ENCODE measurements at regions not wholly inside any gene's neighbourhood (a gene's known extent, or its start where the extent isn't known, plus 50 kb on each side); places are given as distances from the start of the nearest gene placed in this dataset.

DNA sequence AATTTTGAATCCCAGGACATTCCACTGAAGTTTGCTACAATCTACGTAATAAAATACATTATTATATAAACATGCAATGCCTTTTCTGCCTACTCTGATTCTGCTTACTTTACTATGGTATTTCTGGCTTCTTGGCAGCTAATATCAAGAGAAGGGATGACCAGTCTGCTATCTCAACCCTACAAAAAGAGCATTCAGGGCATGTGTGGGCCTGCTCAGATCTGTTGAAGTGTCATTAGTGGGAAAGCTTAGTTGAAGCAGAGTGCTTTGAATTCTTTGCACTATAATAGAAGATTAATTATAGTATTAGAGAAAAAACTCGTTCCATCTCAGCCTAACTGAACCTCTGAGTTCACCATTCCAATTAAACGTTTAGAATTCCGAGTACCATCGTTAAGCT is 339.5 kb upstream of the ISL1 start:
- WGBS: 100% methylated on average over 1 of the region's 5 CpGs
- Histone ChIP-seq H3K4me1 (ENCODE audit: insufficient read depth, low read length) (no peaks in the 10 kb centered on the region; the same call in 1 of the 2 replicates), H3K27me3 (ENCODE audit: insufficient read depth, low read length) (no peaks in the 10 kb centered on the region), H3K36me3 (ENCODE audit: insufficient read depth, low read length) (no peaks in the 10 kb centered on the region), H3K9me3 (ENCODE audit: insufficient read depth, low read depth, low read length) (no peaks in the 10 kb centered on the region), H3K9ac (ENCODE audit: low read depth, low read length) (no peak overlapping the region), H3K27ac (ENCODE audit: low read depth, low read length) (no peak overlapping the region), H3K4me3 (ENCODE audit: low read length) (no peak overlapping the region)

DNA sequence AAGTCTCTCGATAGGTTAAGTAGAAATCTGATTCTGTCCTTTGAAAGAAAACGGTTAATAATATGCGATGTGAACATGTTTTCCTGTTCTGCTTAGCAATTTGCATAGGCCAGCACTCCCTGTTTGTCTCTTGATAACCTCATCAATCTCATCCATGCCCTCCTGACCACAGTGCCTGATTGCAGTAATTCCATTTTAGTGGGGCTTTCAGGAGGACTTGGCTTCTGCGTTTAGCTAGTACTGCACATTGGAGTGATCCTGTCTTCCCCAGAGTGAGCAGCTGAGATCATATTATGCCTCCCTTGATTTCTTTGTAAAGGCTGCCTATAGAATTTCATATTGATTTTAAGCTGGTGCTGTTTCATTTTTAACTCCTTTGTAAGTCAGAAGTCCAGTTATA is 335.9 kb upstream of the ISL1 start:
- WGBS: 97% methylated on average over 4 of the region's 4 CpGs
- no peak overlapping the region for H3K27ac ChIP-seq (ENCODE audit: low read depth, low read length)
- H3K27me3 ChIP-seq (ENCODE audit: insufficient read depth, low read length): no peaks in the 10 kb centered on the region
- no peaks in the 10 kb centered on the region for H3K36me3 ChIP-seq (ENCODE audit: insufficient read depth, low read length)
- H3K4me1 ChIP-seq (ENCODE audit: insufficient read depth, low read length): no peaks in the 10 kb centered on the region
- no peak overlapping the region for H3K4me3 ChIP-seq (ENCODE audit: low read length)
- no peaks in the 10 kb centered on the region for H3K9me3 ChIP-seq (ENCODE audit: insufficient read depth, low read depth, low read length)
- no peak overlapping the region for H3K9ac ChIP-seq (ENCODE audit: low read depth, low read length)

DNA sequence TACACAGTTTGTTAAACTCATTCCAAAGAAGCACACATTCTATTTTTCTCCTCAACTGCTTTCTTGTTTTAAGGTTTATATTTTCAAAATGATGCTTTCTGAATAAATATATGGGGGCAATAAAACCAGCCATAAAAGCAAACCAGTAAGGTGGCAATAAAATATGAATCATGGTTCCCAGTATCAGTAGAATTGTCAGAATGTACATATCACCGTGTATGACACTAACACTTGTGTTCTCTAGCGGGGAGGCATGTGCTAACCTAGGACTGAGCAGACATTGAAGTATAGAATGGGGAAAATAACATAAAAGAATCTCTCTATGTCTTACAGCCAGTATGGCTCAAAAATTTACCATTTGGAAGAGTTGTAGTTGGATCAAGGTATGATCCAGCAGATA is 329.9 kb upstream of the ISL1 start:
- Histone ChIP-seq H3K27ac (ENCODE audit: low read depth, low read length) (no peak overlapping the region), H3K4me1 (ENCODE audit: insufficient read depth, low read length) (no peaks in the 10 kb centered on the region), H3K9ac (ENCODE audit: low read depth, low read length) (no peak overlapping the region), H3K27me3 (ENCODE audit: insufficient read depth, low read length) (no peaks in the 10 kb centered on the region), H3K9me3 (ENCODE audit: insufficient read depth, low read depth, low read length) (no peaks in the 10 kb centered on the region), H3K36me3 (ENCODE audit: insufficient read depth, low read length) (no peaks in the 10 kb centered on the region), H3K4me3 (ENCODE audit: low read length) (no peak overlapping the region)
- WGBS: 90% methylated on average over 2 of the region's 2 CpGs

DNA sequence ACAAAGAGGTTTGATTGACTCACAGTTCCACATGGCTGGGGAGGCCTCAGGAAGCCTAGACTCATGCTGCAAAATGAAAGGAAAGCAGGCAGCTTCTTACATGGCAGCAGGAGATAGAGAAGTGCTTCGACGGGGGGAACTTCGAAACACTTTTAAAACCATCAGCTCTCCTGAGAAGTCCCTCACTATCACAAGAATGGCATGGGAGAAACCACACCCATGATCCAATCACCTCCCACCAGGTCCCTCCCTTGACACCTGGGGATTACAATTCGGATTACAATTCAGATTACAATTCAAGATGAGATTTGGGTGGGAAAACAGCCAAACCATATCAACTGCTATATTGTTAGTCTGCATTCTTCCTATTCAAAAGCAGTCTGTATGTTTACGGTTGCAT is 322.3 kb upstream of the ISL1 start:
- peaks cover 4% of the 10 kb centered on the region; the same call in 1 of the 2 replicates for H3K9me3 ChIP-seq (ENCODE audit: insufficient read depth, low read depth, low read length)
- no peaks in the 10 kb centered on the region for H3K36me3 ChIP-seq (ENCODE audit: insufficient read depth, low read length)
- peaks cover 4% of the 10 kb centered on the region; the same call in 1 of the 2 replicates for H3K4me1 ChIP-seq (ENCODE audit: insufficient read depth, low read length)
- 74% methylated on average over 4 of the region's 5 CpGs for WGBS
- H3K27ac ChIP-seq (ENCODE audit: low read depth, low read length): no peak overlapping the region
- no peak overlapping the region for H3K9ac ChIP-seq (ENCODE audit: low read depth, low read length)
- H3K27me3 ChIP-seq (ENCODE audit: insufficient read depth, low read length): no peaks in the 10 kb centered on the region
- H3K4me3 ChIP-seq (ENCODE audit: low read length): no peak overlapping the region

DNA sequence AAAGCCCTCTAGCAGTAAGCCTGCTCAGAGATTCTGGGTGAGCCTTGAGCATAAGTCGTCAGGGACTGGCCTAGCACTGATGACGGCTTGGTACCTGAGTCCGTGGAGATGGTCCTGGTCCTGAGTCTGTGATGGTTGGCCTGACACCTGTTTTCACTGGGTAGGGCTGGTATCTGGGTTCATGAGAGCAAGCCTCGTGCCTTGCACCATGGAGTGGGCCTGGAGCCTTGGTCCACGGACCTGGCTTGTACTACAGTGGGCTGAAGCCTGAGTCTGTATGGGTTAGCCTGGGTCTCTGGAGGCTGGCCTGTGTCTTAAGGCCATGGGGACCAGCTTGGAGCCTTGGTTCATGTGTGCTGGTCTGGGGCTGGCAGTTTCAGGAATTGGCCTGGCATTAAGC is 310.3 kb upstream of the ISL1 start:
- Histone ChIP-seq H3K4me3 (ENCODE audit: low read length) (no peak overlapping the region), H3K9ac (ENCODE audit: low read depth, low read length) (no peak overlapping the region), H3K27me3 (ENCODE audit: insufficient read depth, low read length) (no peaks in the 10 kb centered on the region), H3K36me3 (ENCODE audit: insufficient read depth, low read length) (no peaks in the 10 kb centered on the region), H3K4me1 (ENCODE audit: insufficient read depth, low read length) (no peaks in the 10 kb centered on the region), H3K9me3 (ENCODE audit: insufficient read depth, low read depth, low read length) (peaks cover 9% of the 10 kb centered on the region; the same call in 1 of the 2 replicates), H3K27ac (ENCODE audit: low read depth, low read length) (no peak overlapping the region)
- WGBS: 92% methylated on average over 5 of the region's 5 CpGs

DNA sequence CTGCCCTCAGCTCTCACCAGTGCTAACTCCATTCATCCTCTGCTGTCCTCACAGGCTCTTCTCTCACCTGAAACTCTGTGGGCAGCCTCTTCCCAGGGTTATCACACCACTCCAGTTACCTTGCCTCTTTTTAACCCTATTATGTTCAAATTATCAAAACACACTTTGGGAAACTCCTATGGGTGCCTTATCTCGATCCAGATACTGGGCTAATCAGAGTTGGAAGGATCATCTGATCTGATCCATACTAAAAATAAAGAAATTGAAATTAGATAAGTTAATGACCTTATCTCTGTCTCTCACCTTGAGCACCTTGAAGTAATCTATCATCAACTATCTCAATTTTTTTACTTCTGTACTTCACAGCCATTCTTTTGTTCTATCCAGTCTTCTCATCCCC is 300.5 kb upstream of the ISL1 start:
- 86% methylated on average over 1 of the region's 1 CpG for WGBS
- Histone ChIP-seq H3K36me3 (ENCODE audit: insufficient read depth, low read length) (no peaks in the 10 kb centered on the region), H3K4me1 (ENCODE audit: insufficient read depth, low read length) (no peaks in the 10 kb centered on the region), H3K27me3 (ENCODE audit: insufficient read depth, low read length) (no peaks in the 10 kb centered on the region), H3K9ac (ENCODE audit: low read depth, low read length) (no peak overlapping the region), H3K27ac (ENCODE audit: low read depth, low read length) (no peak overlapping the region), H3K4me3 (ENCODE audit: low read length) (no peak overlapping the region), H3K9me3 (ENCODE audit: insufficient read depth, low read depth, low read length) (no peaks in the 10 kb centered on the region)

DNA sequence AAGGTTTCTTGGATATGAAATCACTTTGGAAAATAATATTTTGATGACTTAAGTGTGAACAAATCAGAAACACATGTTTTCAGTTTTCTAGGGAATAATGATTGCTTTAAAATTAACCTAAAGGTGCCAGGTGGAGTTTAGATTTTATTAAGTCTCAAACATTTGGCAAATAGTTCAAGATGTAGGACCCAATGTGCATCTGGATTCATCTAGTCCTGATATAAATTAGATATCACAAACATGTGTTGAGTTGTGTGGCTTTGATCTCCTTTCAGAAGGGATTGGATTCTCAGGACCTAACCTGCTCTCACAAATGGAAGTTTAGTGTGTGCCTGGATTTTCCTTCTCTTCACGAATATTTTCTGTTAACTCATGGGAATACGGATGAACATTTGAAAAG is 291.4 kb upstream of the ISL1 start:
- no peaks in the 10 kb centered on the region; the same call in 1 of the 2 replicates for H3K27me3 ChIP-seq (ENCODE audit: insufficient read depth, low read length)
- H3K27ac ChIP-seq (ENCODE audit: low read depth, low read length): no peak overlapping the region
- no peak overlapping the region for H3K9ac ChIP-seq (ENCODE audit: low read depth, low read length)
- no peak overlapping the region for H3K4me3 ChIP-seq (ENCODE audit: low read length)
- no peaks in the 10 kb centered on the region for H3K36me3 ChIP-seq (ENCODE audit: insufficient read depth, low read length)
- 78% methylated on average over 1 of the region's 2 CpGs for WGBS
- no peaks in the 10 kb centered on the region for H3K9me3 ChIP-seq (ENCODE audit: insufficient read depth, low read depth, low read length)
- no peaks in the 10 kb centered on the region for H3K4me1 ChIP-seq (ENCODE audit: insufficient read depth, low read length)

DNA sequence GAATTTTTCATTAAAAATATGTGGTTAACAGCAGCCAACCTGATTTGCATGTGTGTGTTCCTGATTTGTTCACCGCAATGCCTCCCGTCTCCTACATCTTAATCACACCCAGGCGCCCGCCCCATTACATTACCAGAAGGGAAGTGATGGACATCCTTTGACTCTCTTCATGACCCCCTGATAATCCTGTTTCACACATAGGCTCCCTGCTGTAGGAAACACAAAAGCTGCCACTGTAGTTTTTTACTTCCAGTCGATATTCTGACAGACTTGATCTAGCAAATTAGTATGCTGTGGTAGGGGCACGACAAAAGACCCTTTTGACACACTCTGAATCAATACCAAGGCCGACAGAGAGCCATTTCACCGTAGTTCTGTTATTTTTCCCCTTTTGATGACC is 287.8 kb upstream of the ISL1 start:
- Histone ChIP-seq H3K9me3 (ENCODE audit: insufficient read depth, low read depth, low read length) (no peaks in the 10 kb centered on the region), H3K4me3 (ENCODE audit: low read length) (no peak overlapping the region), H3K27me3 (ENCODE audit: insufficient read depth, low read length) (no peaks in the 10 kb centered on the region; the same call in 1 of the 2 replicates), H3K9ac (ENCODE audit: low read depth, low read length) (no peak overlapping the region), H3K4me1 (ENCODE audit: insufficient read depth, low read length) (no peaks in the 10 kb centered on the region), H3K27ac (ENCODE audit: low read depth, low read length) (no peak overlapping the region), H3K36me3 (ENCODE audit: insufficient read depth, low read length) (no peaks in the 10 kb centered on the region)
- WGBS: 71% methylated on average over 8 of the region's 8 CpGs

DNA sequence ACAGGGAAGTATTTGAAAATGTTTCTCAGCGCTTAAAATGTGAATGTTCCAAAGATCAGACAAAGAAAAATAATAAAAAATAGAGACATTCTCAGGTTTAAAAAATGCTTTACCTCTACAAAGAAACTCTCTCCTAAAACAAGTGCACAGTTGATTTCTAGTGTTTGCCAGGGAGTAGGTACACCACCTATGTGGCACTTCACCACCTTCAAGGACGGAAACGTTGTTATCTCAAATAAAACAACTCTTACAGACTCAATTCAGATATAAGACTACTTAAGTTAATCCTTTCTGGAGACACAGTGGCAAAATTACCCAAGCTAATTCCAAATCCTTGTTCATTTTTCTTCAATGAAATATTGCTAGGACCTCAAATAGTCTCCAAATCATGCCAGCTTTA is 286.4 kb upstream of the ISL1 start:
- Histone ChIP-seq H3K27me3 (ENCODE audit: insufficient read depth, low read length) (no peaks in the 10 kb centered on the region; the same call in 1 of the 2 replicates), H3K9me3 (ENCODE audit: insufficient read depth, low read depth, low read length) (no peaks in the 10 kb centered on the region), H3K9ac (ENCODE audit: low read depth, low read length) (no peak overlapping the region), H3K4me3 (ENCODE audit: low read length) (no peak overlapping the region), H3K36me3 (ENCODE audit: insufficient read depth, low read length) (no peaks in the 10 kb centered on the region), H3K27ac (ENCODE audit: low read depth, low read length) (no peak overlapping the region), H3K4me1 (ENCODE audit: insufficient read depth, low read length) (no peaks in the 10 kb centered on the region)
- 96% methylated on average over 2 of the region's 3 CpGs for WGBS

DNA sequence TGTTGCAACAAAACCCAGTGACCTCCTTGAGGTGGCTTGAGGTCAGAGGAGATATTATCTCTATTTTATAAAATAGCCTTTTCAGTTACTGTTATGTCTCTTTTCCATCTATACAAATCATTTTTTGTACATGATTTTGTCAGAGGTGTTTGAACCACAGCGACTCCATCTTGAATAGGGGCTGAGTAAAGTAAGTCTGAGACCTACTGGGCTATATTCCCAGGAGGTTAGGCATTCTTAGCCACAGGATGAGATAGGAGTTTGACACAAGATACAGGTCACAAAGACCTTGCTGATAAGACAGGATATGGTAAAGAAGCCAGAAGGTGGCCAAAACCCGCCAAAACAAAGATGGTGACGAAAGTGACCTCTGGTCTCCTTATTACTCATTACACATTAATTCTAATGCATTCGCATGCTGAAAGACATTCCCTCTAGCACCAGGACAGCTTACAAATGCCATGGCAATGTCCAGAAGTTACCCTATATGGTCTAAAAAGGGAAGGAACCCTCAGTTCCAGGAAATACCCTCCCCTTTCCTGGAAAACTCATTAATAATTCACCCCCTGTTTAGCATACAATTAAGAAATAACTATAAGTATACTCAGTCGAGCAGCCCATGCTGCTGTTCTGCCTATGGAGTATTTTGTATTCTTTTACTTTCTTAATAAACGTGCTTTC is 283.9 kb upstream of the ISL1 start:
- Histone ChIP-seq H3K4me3 (ENCODE audit: low read length) (no peak overlapping the region), H3K27me3 (ENCODE audit: insufficient read depth, low read length) (no peaks in the 10 kb centered on the region; the same call in 1 of the 2 replicates), H3K4me1 (ENCODE audit: insufficient read depth, low read length) (no peaks in the 10 kb centered on the region), H3K9ac (ENCODE audit: low read depth, low read length) (no peak overlapping the region), H3K27ac (ENCODE audit: low read depth, low read length) (no peak overlapping the region), H3K36me3 (ENCODE audit: insufficient read depth, low read length) (no peaks in the 10 kb centered on the region), H3K9me3 (ENCODE audit: insufficient read depth, low read depth, low read length) (no peaks in the 10 kb centered on the region)
- WGBS: 88% methylated on average over 6 of the region's 6 CpGs

DNA sequence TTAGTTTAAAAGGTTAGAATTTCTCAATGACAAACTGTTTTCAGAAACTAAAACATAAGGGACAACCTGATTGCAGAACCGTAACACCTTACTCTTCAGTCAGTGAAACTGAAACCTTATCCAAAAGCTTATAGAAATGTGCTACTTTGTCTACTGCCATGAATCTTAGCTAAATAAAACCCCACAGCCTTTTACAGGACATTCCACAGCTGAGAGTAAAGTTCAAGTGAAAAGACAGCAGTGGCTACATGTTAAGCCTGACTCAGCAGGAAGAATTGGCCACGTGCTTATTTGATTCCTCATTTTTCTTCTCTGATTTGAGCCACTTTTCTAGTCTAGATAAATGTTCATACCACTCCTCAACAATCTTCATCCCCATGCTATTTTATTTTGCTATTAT is 278.7 kb upstream of the ISL1 start:
- 92% methylated on average over 2 of the region's 2 CpGs for WGBS
- Histone ChIP-seq H3K9me3 (ENCODE audit: insufficient read depth, low read depth, low read length) (no peaks in the 10 kb centered on the region), H3K27me3 (ENCODE audit: insufficient read depth, low read length) (no peaks in the 10 kb centered on the region)

More for the DNA sequence above, 278.7 kb upstream of the ISL1 start:
- H3K9ac ChIP-seq (ENCODE audit: low read depth, low read length): no peak overlapping the region
- H3K4me3 ChIP-seq (ENCODE audit: low read length): no peak overlapping the region
- no peaks in the 10 kb centered on the region for H3K36me3 ChIP-seq (ENCODE audit: insufficient read depth, low read length)
- no peak overlapping the region for H3K27ac ChIP-seq (ENCODE audit: low read depth, low read length)
- no peaks in the 10 kb centered on the region for H3K4me1 ChIP-seq (ENCODE audit: insufficient read depth, low read length)
